NCI-H1436 (cell line): ENCODE measurements at regions not wholly inside any gene's neighbourhood (a gene's known extent, or its start where the extent isn't known, plus 50 kb on each side); places are given as distances from the start of the nearest gene placed in this dataset.
"Not testable (repeated sequence)": the region's sequence is repeated elsewhere in the genome, so short reads cannot be mapped to it uniquely, and the experiment has no call there.

Experiments used
- DNase-seq: peaks from one replicate; lab custom pipeline; 2025; lab: John Stamatoyannopoulos, UW

DNA sequence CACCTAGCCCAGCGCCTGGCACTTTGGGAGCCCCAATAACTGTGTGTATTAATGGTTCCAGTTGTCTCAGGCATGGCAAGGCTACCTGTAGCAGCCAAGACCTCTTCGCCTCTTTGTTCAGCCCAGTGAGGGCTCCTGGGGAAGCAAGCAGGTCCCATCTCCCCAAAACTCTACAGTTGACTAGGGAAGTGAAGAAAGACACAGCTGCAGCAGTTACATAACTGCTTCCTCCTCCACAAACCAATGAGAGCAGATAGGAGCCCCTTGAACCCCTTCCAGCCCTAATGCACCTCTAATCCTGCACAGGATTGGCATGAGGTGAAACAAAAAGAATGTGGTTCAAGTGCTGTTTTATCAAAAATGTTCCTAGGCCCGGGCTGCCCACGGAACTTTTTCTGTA lies 100.5 kb downstream of the SYF2 start:
- DNase-seq, result no peak

DNA sequence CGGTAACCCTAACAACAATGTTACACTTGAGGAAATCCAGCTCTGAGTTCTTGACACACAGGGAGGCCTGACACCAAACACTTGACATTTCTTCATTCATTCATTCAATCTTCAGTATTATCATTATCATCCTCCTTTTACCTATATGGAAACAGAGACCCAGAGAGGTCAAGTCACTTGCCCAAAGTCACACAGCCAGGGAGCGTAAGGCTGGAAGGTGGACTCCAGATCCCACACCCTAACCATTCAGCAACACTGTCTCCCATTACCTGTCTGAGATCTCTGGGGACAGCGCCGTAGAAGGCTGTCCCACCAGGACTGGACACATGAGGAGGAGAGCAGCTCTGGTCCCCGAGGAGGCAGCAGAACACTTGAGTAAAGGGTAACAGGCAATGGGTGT lies 101.4 kb downstream of the SYF2 start:
- no peak for DNase-seq

DNA sequence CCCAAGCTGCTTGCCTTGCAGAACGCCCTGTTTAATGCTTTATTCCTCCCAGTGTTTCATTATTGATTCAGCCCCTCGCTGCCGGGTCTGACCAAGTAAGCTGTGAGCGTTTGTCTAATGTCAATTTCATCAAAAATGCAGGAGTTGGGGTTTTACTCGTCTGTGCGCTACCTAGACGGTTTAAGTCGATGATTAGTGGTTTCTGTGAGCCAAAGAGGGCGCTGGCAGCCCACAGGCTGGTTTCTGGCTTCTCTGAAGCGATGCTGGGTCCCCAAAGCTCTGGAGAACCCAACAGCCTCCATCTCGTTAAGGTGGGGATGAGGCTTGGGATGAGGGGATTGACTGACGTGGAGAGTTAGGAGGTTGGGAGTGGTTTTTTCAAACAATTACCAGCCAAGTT lies 102.9 kb downstream of the SYF2 start:
- DNase-seq, result no peak

DNA sequence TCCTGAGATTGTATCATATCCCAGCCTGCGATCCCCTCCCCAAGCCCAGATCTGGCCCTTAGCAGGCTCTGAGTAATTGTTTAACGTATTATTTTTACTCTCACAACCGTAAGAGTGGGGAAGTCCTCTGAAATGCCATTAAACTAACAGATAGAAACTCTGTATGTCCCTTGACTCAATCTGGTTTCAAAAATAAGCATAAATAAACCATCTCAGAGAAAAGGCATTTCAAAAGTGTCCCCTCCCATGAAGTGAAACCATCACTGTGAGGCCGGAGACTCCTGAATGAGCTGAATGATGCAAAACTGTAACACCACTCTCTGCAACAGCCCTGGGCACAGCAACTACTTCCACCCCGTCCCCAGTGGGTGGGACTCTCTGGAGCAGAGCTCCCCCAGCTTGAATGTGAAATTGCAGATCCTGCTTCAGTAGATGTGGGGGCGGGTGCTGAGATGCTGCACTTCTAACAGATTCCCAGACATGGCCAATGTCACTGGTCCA lies 104.1 kb downstream of the SYF2 start:
- DNase-seq, result no peak

DNA sequence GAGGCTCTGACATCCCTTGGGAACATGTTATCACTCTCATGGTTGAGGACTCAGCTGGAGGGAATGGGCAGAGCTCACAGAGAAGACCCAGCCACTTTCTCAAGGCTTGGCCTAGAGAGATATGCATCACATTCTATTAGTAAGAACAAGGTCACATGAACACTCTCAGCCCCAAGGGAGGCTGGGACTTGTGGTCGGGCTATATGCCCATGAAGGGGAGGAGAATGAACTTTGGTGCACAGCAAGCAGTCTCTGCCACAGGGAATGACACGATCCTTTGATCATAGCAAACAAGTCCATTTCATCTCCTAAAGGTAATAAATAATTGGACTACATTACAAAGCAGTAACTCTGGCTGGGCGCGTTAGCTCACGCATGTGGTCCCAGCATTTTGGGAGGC lies 105.7 kb downstream of the SYF2 start:
- DNase-seq, result no peak

DNA sequence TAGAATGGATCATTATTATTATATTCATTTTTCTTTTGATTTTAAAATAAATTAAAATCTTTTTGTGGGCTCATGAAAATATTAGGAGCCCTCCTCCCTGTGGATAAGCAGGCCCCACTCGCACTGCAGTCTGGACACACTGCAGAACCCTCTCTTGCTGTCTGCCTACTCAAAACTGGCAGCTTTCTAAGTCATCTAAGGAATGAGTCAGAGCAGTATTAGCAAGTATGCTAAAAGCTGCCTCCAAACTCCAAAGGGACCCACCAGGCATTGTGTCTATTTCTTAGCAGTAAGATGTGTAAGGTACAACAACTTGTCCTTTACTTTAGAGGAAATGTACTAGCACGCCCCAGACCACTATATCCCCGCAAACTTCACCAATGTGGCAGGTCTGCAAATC lies 108.8 kb downstream of the SYF2 start:
- DNase-seq, result no peak

DNA sequence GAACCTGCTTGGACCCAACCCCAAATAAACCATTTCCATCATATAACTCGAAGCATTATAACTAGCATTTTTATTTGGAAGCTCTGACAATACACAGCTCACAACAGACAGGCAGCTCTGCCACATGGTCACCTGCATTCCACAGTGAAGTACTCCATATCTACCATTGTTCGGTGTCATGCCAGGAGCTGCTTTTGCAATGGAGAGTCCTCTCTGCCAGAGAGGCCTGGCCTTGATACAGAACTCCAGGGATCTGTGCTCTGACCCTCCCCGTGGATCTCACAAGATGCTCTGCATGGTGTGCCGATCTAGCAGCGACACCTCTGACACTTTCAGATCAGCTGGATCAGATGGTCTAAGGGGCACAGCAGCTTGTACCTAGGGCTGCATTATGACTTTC lies 109.6 kb downstream of the SYF2 start:
- no peak for DNase-seq

DNA sequence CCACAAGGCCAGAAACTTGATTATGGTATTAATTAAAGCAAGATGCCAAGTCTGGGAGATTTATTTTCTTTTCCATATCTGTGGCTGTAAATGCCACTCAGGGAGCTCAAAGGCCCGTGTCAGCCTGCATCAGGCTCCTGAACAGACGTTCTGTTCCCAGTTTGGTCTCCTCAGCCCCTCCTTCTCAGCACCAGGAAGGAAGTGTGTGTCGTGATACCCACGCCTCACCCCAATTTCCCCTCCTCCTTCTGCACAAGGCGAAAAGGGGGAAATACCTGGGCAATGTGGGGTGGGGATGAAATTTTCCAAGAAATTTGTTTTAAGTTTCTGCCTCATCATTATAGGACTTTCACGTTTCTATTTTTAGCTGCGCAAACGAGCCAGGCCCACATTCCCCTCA lies 112.0 kb downstream of the SYF2 start:
- no peak for DNase-seq

DNA sequence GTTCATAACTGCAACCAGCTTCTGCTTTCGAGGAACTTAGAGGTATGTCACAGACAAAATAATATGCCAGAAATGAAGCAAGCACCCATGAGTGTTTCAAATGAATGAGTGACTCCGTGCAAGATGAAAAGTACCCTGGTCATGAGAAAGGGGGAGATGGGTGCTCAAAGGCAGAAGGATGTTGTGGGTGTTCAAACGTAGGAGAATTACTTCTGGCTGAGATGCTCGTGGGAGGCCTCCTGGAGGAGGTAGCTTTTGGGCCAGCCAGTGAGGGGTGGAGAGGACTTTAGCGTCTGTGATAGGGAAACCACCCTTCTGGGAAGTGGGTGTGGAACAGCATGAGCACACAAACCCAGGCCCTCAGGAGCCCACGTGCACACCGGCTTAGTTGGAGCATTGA lies 113.8 kb downstream of the SYF2 start:
- DNase-seq, result no peak

DNA sequence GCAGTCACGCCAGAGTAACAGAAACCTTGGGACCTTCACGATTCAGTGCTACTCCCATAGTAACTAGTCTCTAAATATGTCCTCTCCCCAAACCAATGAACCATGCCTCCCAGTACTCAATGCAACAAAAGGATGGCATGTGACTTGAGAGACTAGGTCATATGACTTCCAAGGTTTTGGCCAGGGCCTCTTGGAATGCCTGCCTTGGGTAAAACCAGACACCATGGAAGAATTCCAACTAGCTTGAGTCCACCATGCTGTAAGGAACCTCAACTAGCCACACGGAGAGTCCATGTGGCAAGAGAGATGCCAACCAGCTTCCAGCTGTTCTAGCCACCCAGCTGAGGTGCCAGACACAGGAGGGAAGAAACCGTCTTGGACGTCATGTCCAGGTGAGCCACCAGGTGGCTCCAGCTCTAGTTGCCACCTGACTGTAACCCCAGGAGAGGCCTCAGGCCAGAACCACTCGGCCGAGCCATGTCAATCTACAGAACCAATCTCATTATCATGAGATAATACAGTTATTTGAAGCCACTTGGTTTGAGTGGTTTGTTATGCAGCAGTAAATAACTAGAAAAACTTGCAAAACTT lies 115.0 kb downstream of the SYF2 start:
- DNase-seq, result peak; percentile 10

DNA sequence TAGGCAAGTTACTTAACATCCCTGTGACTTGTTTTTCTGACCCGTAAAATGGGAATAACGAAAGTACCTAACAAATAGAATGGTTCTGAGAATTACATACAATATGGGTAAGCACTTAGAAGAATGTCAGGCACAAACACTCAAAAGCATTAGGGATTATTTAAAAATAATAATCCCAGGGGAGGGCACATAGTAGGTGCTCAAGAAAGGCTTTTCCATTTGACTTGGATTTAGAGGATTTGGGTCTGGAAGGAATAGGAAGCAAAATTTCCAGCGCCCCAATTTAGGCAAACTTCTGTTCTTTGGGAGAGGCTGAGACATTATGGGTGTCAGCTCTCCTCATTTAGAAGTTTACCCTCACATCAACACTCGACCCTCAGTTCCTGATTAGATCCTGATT lies 115.5 kb downstream of the SYF2 start:
- DNase-seq, result no peak

DNA sequence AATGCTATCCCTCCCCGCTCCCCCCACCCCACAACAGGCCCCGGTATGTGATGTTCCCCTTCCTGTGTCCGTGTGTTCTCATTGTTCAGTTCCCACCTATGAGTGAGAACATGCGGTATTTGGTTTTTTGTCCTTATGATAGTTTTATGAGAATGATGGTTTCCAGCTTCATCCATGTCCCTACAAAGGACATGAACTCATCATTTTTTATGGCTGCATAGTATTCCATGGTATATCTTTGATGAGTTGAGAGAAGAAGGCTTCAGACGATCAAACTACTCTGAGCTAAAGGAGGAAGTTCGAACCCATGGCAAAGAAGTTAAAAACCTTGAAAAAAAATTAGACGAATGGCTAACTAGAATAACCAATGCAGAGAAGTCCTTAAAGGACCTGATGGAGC lies 116.2 kb downstream of the SYF2 start:
- DNase-seq, result not testable (repeated sequence)

DNA sequence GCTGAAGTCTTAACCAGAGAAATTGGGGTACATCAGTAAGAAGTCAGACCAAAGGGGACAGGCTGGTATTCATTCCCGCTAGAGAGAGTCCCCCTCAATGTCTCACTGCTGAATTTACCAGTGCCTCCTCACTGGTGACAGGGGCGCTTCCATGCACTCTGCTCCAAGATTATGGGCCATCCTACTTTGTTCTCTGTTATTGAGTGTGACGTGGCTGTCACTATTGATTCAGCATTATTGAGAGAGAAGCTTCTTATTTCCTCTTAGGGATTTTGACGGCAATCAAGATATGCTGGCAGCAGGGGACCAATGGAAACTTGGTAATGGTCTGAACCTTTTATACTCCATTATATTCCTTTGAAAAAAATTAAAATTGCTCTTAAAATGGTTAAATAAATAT lies 118.6 kb downstream of the SYF2 start:
- DNase-seq, result no peak

DNA sequence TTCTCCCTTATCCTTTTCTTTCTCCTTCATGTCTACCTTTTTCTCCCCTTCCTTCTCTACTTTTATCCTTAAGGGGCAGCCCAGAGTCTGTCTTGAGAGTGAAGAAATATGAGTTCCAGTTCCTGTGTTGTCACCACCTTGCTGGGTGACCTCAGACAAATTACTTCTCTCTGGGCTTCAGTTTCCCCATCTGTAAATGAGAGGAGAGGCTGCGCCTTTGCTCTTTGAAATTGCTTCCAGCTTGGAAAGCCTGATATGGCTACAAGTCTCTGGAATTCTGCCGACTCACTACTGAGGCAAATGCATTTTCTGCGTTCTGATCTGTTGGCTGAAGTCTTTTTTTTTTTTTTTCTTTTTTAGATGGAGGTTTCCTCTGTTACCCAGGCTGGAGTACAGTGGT lies 119.2 kb downstream of the SYF2 start:
- DNase-seq, result no peak

DNA sequence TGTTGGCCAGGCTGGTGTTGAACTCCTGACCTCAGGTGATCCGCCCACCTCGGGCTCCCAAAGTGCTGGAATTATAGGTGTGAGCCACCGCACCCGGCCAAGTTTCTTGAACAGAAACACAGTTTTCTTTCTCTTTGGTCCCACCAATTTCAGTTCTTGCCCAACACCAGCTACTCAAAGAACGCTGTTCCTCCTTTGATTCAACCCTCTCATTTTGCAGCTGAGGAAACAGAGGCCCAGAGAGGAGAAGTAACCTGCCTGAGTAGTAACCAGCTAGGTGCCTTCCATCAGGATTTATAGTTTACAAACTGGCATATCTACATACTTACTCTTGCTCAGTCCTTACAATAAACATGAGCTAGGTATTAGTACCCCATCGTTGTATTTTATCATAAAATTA lies 119.9 kb downstream of the SYF2 start:
- DNase-seq, result no peak

DNA sequence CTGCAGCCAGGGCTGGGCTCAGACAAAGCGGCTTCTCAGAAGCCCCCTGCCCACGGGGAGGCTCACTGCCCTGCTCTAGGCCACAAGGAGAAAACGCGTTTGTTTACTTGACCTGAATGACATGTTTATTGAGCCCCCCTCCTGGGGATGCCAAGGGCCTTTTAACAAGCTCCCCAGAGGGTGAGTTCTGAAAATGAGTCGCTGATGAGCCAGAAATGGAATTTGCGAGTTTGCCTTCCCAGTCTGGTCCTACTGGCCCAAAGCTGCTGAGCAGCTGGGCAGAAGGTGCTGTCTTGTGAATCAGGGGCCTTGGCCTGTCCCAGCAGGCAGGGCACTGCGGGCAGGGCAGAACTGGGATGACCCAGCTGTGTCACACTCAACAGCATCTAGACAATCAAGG lies 120.6 kb downstream of the SYF2 start:
- DNase-seq, result no peak

DNA sequence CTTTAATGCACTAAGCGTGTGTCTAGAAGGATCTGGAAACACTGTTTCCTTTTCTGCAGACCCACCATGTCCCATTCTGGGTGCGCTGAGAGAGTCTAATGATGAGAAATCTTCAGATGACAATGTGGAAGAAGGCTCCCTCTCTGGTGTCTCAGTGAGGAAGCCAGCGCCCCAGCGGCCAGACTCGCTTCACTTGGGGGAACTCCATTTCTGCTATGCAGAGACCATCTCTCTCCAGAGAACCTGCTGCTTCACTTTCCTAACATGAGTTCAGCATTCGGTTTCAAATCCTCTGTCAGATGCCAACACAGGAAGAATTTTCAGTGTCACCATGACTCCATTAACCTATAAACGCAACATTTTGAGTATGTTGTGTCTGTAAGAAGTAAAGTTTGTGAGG lies 121.8 kb downstream of the SYF2 start:
- no peak for DNase-seq

DNA sequence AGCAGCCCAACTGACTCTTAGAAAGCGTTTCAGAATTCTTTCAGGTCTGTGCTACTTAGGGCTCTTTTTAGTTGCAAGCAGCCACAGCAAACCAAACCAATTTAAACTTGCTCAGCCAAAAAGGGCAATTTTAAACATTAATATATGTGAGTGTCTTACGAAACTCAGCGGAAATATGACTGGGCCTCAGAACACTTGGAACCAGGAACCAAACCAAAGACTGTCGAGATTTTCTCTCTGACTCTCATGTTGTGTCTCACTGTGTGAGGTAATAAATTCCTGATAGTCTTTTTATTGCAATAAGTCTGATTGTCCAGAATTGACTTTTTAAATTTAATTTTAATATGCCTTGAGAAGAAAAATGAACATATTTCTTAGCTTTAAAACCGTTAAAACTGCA lies 122.3 kb downstream of the SYF2 start:
- DNase-seq, result no peak

DNA sequence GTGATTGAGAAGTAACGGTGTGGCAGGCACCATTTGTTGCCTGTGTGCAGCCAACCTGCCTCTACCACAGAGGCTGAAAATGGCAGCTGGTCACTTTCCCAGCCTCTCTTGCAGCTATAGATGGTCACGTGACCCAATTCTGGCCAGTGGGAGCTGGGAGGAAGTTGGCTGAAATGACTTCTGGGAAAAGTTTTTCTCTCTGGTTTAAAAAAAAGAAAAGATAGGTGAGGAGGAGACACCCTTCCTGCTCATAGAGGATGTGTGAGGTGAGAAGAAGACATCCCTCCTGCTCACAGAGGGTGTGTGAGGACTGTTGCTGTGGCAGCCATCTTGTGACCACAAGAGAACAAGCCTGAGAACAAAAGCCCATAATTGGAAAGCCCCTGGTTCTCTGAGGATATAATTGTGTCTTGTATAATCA lies 122.8 kb downstream of the SYF2 start:
- no peak for DNase-seq

DNA sequence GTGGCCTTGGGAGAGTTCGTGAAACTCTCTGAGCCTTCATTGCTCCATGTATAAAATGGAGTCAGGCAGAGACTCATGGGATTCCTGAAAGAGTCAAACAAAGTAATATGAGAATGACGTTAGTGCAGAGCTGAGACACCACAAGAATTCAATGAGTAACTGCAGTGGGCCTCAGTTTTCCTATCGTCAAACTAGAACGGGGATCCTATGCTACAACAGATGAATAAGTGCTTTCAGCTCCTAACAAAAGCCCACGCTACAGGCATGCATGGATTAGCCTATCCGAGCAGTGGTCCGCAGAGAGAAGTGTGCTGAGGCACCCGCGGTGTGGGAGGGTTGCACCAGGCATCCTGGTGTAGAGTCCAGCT lies 124.7 kb downstream of the SYF2 start:
- no peak for DNase-seq

DNA sequence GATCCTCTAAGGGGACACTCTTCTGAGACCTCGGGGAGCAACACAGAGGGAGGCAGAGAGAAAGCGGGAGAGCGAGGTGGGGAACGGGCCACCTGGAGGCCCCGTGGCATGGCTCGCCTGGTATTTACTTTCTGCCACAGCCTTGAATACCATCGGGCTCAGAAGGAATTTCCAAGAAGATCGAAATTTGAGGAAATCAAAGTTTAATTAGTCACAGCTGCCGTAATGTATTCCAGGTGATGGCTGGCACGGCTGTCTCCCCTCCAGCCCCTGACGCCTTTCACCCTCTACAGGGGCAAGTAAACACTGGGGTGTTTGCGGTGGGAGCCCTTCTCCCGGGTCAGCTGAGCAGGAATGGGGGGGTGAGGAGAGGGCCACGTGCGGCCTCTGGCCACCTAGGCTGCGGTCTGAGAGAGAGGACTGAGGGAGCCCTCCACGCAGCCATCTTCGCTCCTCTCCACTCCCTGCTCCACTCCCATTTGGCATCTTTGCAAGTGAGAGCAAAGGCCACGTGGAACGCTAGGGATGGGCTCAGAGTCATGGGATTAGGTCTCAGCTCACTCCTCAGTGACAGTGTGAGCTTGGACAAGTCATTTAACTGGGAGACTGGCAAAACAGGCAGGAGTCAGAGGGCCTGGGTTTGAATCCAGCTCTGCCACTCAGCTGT lies 125.2 kb downstream of the SYF2 start:
- no peak for DNase-seq

DNA sequence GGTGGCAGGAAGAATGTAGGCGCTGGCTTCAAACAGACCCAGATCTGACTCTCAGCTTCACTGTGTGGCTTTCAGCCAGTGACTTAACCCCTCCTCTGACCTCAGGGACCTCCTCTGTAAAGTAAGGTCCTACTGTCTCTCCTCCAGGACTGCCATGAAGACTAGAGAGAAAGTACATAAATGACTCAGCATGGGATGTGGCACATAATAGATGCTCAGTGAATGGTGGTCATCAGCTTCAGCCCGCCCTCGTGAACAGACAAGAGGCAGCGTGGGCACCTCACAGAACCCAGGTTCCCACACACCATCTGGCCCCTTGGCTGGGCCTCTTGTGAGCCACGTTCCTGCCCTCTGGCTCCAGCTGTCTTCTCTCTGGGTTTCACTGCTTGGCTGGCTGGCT lies 126.0 kb downstream of the SYF2 start:
- no peak for DNase-seq

DNA sequence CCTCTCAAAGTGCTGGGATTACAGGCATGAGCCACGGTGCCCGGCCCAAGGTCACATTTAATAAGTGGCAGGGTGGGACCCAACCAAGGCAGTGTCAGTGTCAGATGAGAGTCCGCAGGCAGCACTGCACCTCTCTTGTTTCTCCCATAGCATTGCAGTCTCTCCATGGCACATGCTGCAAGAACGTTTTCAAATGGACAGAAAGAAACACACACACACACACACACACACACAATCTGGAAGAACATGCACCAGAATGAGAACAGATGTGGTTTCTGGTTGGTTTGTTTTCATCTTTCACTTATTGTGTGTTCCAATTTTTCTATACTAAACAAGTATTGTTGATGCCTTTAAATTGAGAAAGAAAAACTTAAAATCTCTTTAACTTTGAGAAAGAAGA lies 126.5 kb downstream of the SYF2 start:
- no peak for DNase-seq

DNA sequence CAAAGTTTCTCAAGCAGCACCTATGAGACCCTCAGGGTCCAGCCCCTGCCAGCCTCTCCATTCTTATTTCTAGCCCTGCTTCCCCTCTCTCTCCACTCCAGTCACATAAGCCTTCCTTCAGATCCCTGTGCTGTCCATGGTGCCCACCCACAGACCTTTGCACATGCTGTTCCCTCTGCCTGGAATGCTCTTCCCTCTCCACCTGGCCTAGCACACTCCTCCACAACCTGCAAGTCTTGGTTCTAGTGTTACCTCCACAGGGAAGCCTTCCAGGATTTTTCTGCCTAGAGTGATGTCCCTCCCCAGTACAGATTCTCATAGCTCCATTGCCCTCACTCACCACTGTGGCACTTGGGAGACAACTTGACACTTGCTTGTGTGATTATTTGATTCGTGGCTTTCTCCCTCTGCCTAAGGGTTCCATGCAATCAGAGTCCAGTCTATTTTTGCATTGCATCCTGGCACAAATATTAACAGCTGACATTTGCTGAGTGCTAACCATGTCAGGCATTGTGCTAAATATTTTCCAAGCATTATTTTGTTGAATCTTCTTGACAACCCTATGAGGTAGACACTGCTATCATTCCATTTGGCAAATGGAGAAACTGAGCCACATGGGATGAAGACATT lies 127.3 kb downstream of the SYF2 start:
- DNase-seq, result no peak
